Heart right ventricle (tissue), 16 donors: ENCODE measurements at regions not wholly inside any gene's neighbourhood (a gene's known extent, or its start where the extent isn't known, plus 50 kb on each side); places are given as distances from the start of the nearest gene placed in this dataset.
"Not testable (repeated sequence)": the region's sequence is repeated elsewhere in the genome, so short reads cannot be mapped to it uniquely, and the experiment has no call there.

Source experiments
- ATAC-seq, 8 donors: fragments of 200-7000 bp; cut with Tn5 transposase; one replicate each; pipeline ENCODE4 v1.9.1; 2020; ENCODE audit warnings: mild to moderate bottlenecking in 8 of 8, moderate library complexity in 8 of 8, moderate number of reproducible peaks in 1 of 8
- DNase-seq, 2 donors: peaks; one replicate each; pipeline ENCODE4 v3.0.0-alpha.2; 2020
- H3K27ac ChIP-seq, 10 donors: fragments of 200-600 bp; sonication (generic) in 2 of 10; one replicate each; pipeline versions ENCODE4 v1.5.0 to v1.8.0; 2020 to 2022; ENCODE audit warnings: mild to moderate bottlenecking in 3 of 10
- H3K27me3 ChIP-seq, 7 donors: fragments of 200-600 bp; one replicate each; pipeline ENCODE4 v1.8.0; 2021 to 2022; ENCODE audit warnings: mild to moderate bottlenecking in 2 of 7
- H3K36me3 ChIP-seq, 9 donors: fragments of 200-600 bp; sonication (generic) in 1 of 9; one replicate each; pipeline versions ENCODE4 v1.5.0 to v1.8.0; 2020 to 2022; ENCODE audit warnings: mild to moderate bottlenecking in 2 of 9
- H3K4me1 ChIP-seq, 9 donors: fragments of 200-600 bp; sonication (generic) in 1 of 9; one replicate each; pipeline versions ENCODE4 v1.5.0 to v1.8.0; 2020 to 2022; ENCODE audit warnings: mild to moderate bottlenecking in 4 of 9
- H3K4me3 ChIP-seq, 10 donors: fragments of 200-600 bp; sonication (generic) in 2 of 10; one replicate each; pipeline versions ENCODE4 v1.5.0 to v1.8.0; 2020 to 2022; ENCODE audit warnings: mild to moderate bottlenecking in 7 of 10, moderate library complexity in 2 of 10
- H3K9me3 ChIP-seq, 11 donors: fragments of 200-600 bp in 10 of 11; sonication (generic) in 2 of 11; one replicate each; pipeline versions ENCODE4 v1.5.0 to v1.8.0; 2013 to 2022; ENCODE audit warnings: mild to moderate bottlenecking in 2 of 11, control low read depth in 1 of 11, moderate library complexity in 1 of 11
- whole genome bisulfite sequencing, 2 donors: extraction: QIAGEN DNeasy Blood & Tissue Kit; methylation state at CpG; one replicate each; pipeline ENCODE4 v1.1.7; 2013; ENCODE audit warnings: inconsistent platforms in 1 of 2; 5-methylcytosine and 5-hydroxymethylcytosine counted together
- intact Hi-C, 10 donors: fragments of 100-400 bp; cut with DNase I; formaldehyde crosslinking; loops; one replicate each; pipeline versions ENCODE4 v1.11.1 to v1.14.2; 2022
- TF ChIP-seq, protein P1 (sequence below), 9 donors: fragments of 200-600 bp; sonication (generic) in 2 of 9; IDR thresholded peaks; one replicate each; pipeline versions ENCODE4 v1.5.0 to v1.8.0; 2021 to 2022; ENCODE audit warnings: antibody characterized with exemption in 9 of 9, mild to moderate bottlenecking in 5 of 9, moderate library complexity in 1 of 9
- donor health status: Arrhythmogenic right ventricular cardiomyopathy.
- donor health status: ischemic (EF 13 %, LVEDD 7.1; RV severe dilation, severe dysfunction).
- donor health status: healthy with polysubstance abuse.
- donor health status: DM: no; HTN: yes; CAD: no.
- donor health status: DM: no; HTN: no; CAD: no.
- donor health status: ischemic (EF 25% LVEDD 6.9; RV normal size, moderate dysfunction).
- donor health status: ischemic (EF 25% LVEDD 5.7; RV mildly dilated, moderate dysfunction).
- donor health status: healthy.
- donor health status: DM: yes; HTN: yes; CAD: no.
- donor health status: Ischemic cardiomyopathy.
- donor health status: ischemic (EF 35%, LVEDD 5.7; RV mildly dilated, moderate dysfunction).
- donor health status: nonischemic (EF 11% LVEDD 7.7; RV severe dilation, severe dysfunction).
- donor health status: DM: yes; HTN: yes; CAD: no.
- donor health status: PGD.
- donor health status: ischemic (EF 29% LVEDD 5.4; RV normal size, mild dysfunction).
- donor health status: nonischemic (EF 23%, LVEDD 6.1; RV moderate dilation, normal function).

DNA sequence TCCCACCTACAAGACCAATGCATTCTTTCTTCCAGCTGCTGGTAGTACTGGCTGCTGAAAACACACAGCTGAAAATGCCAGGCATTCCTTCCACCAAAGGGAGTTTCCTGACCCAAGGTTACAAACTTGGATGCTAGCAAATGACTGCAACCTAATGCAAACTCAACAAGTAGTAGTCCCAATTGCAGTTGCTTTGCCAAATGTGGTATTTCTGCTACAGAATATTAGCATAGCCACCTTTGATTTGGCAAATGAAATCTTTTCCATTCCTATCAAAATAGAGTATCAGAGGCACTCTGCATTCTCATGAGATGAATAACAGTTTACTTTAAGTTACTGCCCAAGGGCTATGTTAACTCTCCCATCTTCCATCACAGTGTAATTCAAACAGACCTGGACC is 172.0 kb upstream of the ARHGAP42 start:
- H3K4me1 ChIP-seq: no peaks in the 10 kb centered on the region
- no peaks in the 10 kb centered on the region for H3K36me3 ChIP-seq
- no peak overlapping the region for H3K27ac ChIP-seq
- H3K9me3 ChIP-seq: peaks cover 0 to 7% (median 0%) of the 10 kb centered on the region in 11 donors
- intact Hi-C loops: no loop called here
- ATAC-seq: no peak
- TF ChIP-seq, protein P1, sequence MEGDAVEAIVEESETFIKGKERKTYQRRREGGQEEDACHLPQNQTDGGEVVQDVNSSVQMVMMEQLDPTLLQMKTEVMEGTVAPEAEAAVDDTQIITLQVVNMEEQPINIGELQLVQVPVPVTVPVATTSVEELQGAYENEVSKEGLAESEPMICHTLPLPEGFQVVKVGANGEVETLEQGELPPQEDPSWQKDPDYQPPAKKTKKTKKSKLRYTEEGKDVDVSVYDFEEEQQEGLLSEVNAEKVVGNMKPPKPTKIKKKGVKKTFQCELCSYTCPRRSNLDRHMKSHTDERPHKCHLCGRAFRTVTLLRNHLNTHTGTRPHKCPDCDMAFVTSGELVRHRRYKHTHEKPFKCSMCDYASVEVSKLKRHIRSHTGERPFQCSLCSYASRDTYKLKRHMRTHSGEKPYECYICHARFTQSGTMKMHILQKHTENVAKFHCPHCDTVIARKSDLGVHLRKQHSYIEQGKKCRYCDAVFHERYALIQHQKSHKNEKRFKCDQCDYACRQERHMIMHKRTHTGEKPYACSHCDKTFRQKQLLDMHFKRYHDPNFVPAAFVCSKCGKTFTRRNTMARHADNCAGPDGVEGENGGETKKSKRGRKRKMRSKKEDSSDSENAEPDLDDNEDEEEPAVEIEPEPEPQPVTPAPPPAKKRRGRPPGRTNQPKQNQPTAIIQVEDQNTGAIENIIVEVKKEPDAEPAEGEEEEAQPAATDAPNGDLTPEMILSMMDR (IDR thresholded peaks at IDR 0.05): no peak
- no peak overlapping the region for H3K4me3 ChIP-seq
- no peaks in the 10 kb centered on the region for H3K27me3 ChIP-seq
- DNase-seq: no peak

GRCh38 chr11:100525197-100525596 is 161.9 kb upstream of the ARHGAP42 start:
- 80 to 91% methylated on average over 4 of the region's 4 CpGs for WGBS, 2 donors

GRCh38 chr11:100525635-100526034 is 161.5 kb upstream of the ARHGAP42 start:
- no peak overlapping the region for H3K4me3 ChIP-seq
- no peaks in the 10 kb centered on the region for H3K27me3 ChIP-seq
- H3K4me1 ChIP-seq: no peaks in the 10 kb centered on the region
- DNase-seq: no peak
- intact Hi-C loops: no loop called here
- H3K9me3 ChIP-seq: peaks cover 0 to 34% (median 16%) of the 10 kb centered on the region in 11 donors
- ATAC-seq: no peak
- WGBS, 2 donors: 25 to 40% methylated on average over 2 of the region's 2 CpGs
- no peaks in the 10 kb centered on the region for H3K36me3 ChIP-seq
- TF ChIP-seq, protein P1 (IDR thresholded peaks at IDR 0.05): no peak
- no peak overlapping the region for H3K27ac ChIP-seq

More at GRCh38 chr11:100525197-100525596, 161.9 kb upstream of the ARHGAP42 start:
- no peaks in the 10 kb centered on the region for H3K36me3 ChIP-seq
- DNase-seq: no peak
- no peaks in the 10 kb centered on the region for H3K4me1 ChIP-seq
- peaks cover 0 to 33% (median 16%) of the 10 kb centered on the region in 11 donors for H3K9me3 ChIP-seq
- TF ChIP-seq, protein P1 (IDR thresholded peaks at IDR 0.05): no peak
- H3K4me3 ChIP-seq: no peak overlapping the region
- no peak overlapping the region for H3K27ac ChIP-seq
- no peaks in the 10 kb centered on the region for H3K27me3 ChIP-seq
- intact Hi-C loops: no loop called here
- ATAC-seq: no peak

- ATAC-seq: no peak
- no peaks in the 10 kb centered on the region for H3K36me3 ChIP-seq
- intact Hi-C loops: no loop called here
- H3K27ac ChIP-seq: no peak overlapping the region
- WGBS, 2 donors: 85 to 91% methylated on average over 5 of the region's 5 CpGs
- H3K4me3 ChIP-seq: no peak overlapping the region
- H3K27me3 ChIP-seq: no peaks in the 10 kb centered on the region
- peaks cover 0 to 29% (median 11%) of the 10 kb centered on the region in 11 donors for H3K9me3 ChIP-seq
- no peaks in the 10 kb centered on the region for H3K4me1 ChIP-seq
- DNase-seq: no peak
- TF ChIP-seq, protein P1 (IDR thresholded peaks at IDR 0.05): no peak
Observed at GRCh38 chr11:100528872-100529416, 158.1 kb upstream of the ARHGAP42 start.

GRCh38 chr11:100531290-100531689 is 155.8 kb upstream of the ARHGAP42 start:
- DNase-seq, H3K27ac ChIP-seq, H3K36me3 ChIP-seq, H3K27me3 ChIP-seq, H3K4me1 ChIP-seq, ATAC-seq, H3K4me3 ChIP-seq, intact Hi-C loops: not testable (repeated sequence)
- 96 to 97% methylated on average over 1 of the region's 1 CpG for WGBS, 2 donors
- H3K9me3 ChIP-seq: peaks cover 0 to 17% (median 0%) of the 10 kb centered on the region in 11 donors
